HG03025 (cell line): ENCODE measurements at regions not wholly inside any gene's neighbourhood (a gene's known extent, or its start where the extent isn't known, plus 50 kb on each side); places are given as distances from the start of the nearest gene placed in this dataset.

Source experiments
- ATAC-seq: cut with Tn5 transposase; IDR thresholded peaks from one replicate; pipeline ENCODE4 v1.9.1; 2021; ENCODE audit warnings: mild to moderate bottlenecking, moderate library complexity; ENCODE audit not compliant: unreplicated experiment, low FRiP score

- no peak for ATAC-seq
Measured at GRCh38 chr4:65789341-65789740, 119.1 kb upstream of the EPHA5 start.

- no peak for ATAC-seq
Measured at GRCh38 chr4:65777270-65777669, 107.0 kb upstream of the EPHA5 start.

GRCh38 chr4:65773636-65774035, 103.3 kb upstream of the EPHA5 start:
- no peak for ATAC-seq

- ATAC-seq: no peak
Measured at GRCh38 chr4:65747386-65747785, 77.1 kb upstream of the EPHA5 start.

- no peak for ATAC-seq
Measured at GRCh38 chr4:65738134-65738533, 67.8 kb upstream of the EPHA5 start.

GRCh38 chr4:65737672-65738071, 67.4 kb upstream of the EPHA5 start:
- ATAC-seq: no peak

GRCh38 chr4:65724973-65725372, 54.7 kb upstream of the EPHA5 start:
- no peak for ATAC-seq
